ENCODE measurements at regions not wholly inside any gene's neighbourhood (a gene's known extent, or its start where the extent isn't known, plus 50 kb on each side); places are given as distances from the start of the nearest gene placed in this dataset.

DNA sequence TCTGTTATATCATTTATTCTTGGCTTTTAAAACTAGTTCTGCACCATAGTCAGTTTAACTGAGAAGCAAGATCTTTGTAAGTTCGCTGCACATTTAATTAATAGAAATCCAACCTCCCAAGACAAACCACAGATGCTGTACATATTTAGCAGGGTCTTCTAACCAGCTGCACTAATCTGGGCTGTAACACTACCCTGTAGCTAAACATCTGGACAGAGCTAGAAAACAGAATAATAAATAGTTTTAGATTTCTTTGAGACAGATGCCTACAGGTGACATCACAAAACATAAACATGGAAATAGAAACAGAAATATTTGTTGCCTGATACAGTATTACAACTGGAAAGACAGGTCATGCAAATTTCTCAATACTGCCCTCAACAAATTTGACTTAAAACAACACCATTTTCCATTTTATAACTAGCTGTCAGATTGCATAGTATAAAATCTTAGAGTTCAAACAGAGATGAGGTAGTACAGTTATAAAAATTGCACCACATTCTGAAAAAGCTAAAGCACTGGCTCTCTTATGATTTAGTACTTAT is 315.1 kb downstream of the NR4A2 start:
- Mint-ChIP-seq H3K36me3 (ENCODE audit: insufficient read depth in 1 of 3, low read depth in 3 of 3) (no peaks in the 10 kb centered on the region), H3K4me1 (peaks cover 7% of the 10 kb centered on the region in 2 experiments), H3K27ac (no peak overlapping the region), H3K27me3 (ENCODE audit: low read depth) (no peaks in the 10 kb centered on the region), H3K4me3 (no peak overlapping the region), H3K9me3 (no peaks in the 10 kb centered on the region)
- Histone ChIP-seq H4K20me1 (ENCODE audit: control insufficient read depth, insufficient read depth, insufficient read length) (no peaks in the 10 kb centered on the region), H3K56ac (ENCODE audit: insufficient read length, low read depth, low read length) (no peak overlapping the region), H2AK5ac (ENCODE audit: insufficient read length, low read length) (no peak overlapping the region), H3K23me2 (ENCODE audit: insufficient read length, low read depth, low read length, poor library complexity, severe bottlenecking) (no peaks in the 10 kb centered on the region), H2BK20ac (ENCODE audit: low read depth, low read length, poor library complexity, severe bottlenecking) (no peak overlapping the region), H3K9me3 (ENCODE audit: control insufficient read depth, low read depth, low read length) (no peaks in the 10 kb centered on the region), H3K4ac (ENCODE audit: low read depth, low read length) (no peak overlapping the region), H3K4me1 (ENCODE audit: insufficient read depth, low read length) (peaks cover 2% of the 10 kb centered on the region; the same call in 1 of the 2 replicates), H4K8ac (replicated peaks; ENCODE audit: insufficient read length, low read depth, low read length) (no peak overlapping the region), H3K4me2 (ENCODE audit: insufficient read depth, insufficient read length, low read length) (no peak overlapping the region), H4K5ac (ENCODE audit: insufficient read length, low read depth, low read length) (no peak overlapping the region), H3K27ac (ENCODE audit: insufficient read length, low read depth, low read length) (no peak overlapping the region), H2BK15ac (ENCODE audit: low read depth, low read length) (no peak overlapping the region), H3K9ac (ENCODE audit: extremely low read depth, insufficient read length, low read length) (no peak overlapping the region), H2BK12ac (ENCODE audit: insufficient read length, low read depth, low read length) (no peak overlapping the region), H3K18ac (ENCODE audit: insufficient read length, low read depth, low read length) (no peak overlapping the region), H3K14ac (ENCODE audit: insufficient read depth, low read length) (no peak overlapping the region), H2BK120ac (ENCODE audit: low read depth, low read length, poor library complexity, severe bottlenecking) (no peak overlapping the region), H3K79me1 (ENCODE audit: insufficient read depth, low read depth, low read length, poor library complexity, severe bottlenecking) (no peaks in the 10 kb centered on the region), H4K91ac (ENCODE audit: insufficient read length, low read depth, low read length) (no peak overlapping the region), H3K27me3 (ENCODE audit: insufficient read depth, low read length) (no peaks in the 10 kb centered on the region), H3T11ph (ENCODE audit: low read length) (no peak overlapping the region), H2AFZ (ENCODE audit: low read length) (no peak overlapping the region), H2BK5ac (ENCODE audit: insufficient read length, low read length) (no peak overlapping the region), H3K79me2 (ENCODE audit: insufficient read depth, low read length) (no peaks in the 10 kb centered on the region), H3K23ac (ENCODE audit: insufficient read length, low read depth, low read length) (no peak overlapping the region)
- TF ChIP-seq, protein P1, sequence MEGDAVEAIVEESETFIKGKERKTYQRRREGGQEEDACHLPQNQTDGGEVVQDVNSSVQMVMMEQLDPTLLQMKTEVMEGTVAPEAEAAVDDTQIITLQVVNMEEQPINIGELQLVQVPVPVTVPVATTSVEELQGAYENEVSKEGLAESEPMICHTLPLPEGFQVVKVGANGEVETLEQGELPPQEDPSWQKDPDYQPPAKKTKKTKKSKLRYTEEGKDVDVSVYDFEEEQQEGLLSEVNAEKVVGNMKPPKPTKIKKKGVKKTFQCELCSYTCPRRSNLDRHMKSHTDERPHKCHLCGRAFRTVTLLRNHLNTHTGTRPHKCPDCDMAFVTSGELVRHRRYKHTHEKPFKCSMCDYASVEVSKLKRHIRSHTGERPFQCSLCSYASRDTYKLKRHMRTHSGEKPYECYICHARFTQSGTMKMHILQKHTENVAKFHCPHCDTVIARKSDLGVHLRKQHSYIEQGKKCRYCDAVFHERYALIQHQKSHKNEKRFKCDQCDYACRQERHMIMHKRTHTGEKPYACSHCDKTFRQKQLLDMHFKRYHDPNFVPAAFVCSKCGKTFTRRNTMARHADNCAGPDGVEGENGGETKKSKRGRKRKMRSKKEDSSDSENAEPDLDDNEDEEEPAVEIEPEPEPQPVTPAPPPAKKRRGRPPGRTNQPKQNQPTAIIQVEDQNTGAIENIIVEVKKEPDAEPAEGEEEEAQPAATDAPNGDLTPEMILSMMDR (conservative IDR thresholded peaks at IDR 0.05) = no peak
- WGBS (ENCODE audit: extremely low coverage, insufficient read length, low lambda C conversion rate) = no CpG with 5 or more reads among the region's 1 CpG
- DNase-seq = no peak

Data from H9 (cell line).